ENCODE measurements at regions not wholly inside any gene's neighbourhood (a gene's known extent, or its start where the extent isn't known, plus 50 kb on each side); places are given as distances from the start of the nearest gene placed in this dataset.

DNA sequence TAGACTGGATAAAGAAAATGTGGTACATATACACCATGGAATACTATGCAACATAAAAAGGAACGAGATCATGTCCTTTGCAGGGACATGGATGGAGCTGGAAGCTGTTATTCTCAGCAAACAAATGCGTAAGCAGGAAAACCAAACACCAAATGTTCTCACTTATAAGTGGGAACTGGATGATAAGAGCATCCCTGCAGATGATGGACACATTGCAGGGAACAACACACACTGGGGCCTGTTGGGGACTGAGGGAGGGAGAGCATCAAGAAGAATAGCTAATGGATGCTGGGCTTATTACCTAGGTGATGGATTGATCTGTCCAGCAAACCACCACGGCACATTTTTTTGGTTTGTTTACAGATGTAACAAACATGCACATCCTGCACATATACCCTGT, 470.5 kb upstream of the CITED2 start (continued):
- TF ChIP-seq, protein P1, sequence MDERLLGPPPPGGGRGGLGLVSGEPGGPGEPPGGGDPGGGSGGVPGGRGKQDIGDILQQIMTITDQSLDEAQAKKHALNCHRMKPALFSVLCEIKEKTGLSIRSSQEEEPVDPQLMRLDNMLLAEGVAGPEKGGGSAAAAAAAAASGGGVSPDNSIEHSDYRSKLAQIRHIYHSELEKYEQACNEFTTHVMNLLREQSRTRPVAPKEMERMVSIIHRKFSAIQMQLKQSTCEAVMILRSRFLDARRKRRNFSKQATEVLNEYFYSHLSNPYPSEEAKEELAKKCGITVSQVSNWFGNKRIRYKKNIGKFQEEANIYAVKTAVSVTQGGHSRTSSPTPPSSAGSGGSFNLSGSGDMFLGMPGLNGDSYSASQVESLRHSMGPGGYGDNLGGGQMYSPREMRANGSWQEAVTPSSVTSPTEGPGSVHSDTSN (CRISPR knock-in tag; IDR thresholded peaks at IDR 0.05; ENCODE audit: low read depth) = no peak
- TF ChIP-seq, protein P1 (tag; conservative IDR thresholded peaks at IDR 0.05; ENCODE audit: low read depth) = no peak
- no peak for TF ChIP-seq TAL1 (IDR thresholded peaks at IDR 0.05)

DNA sequence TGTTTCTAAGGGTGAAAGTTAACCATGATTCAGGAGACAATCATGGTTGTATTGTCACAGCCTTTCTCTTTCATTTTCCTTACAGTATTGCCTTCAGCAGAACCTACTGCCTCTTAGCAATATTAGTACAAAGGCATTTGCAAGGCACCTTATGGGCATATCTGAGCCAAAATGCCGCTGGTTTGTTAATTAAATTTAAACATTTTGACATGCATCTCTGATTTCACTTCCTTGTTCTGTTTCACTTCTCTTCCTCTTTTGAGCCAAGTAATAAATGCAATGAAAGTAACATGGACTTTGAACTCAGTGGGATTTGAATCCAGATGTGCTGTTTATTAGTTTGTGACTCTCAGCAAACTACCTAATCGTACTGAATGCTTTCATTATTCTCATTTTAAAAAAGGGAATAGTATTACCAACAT, 467.4 kb upstream of the CITED2 start:
- no TSS peak for BruUV-seq (replicated peaks)
- ATAC-seq = no peak
- Histone ChIP-seq H3K79me2 (ENCODE audit: control insufficient read depth, insufficient read depth, low read length) (no peaks in the 10 kb centered on the region), H2AFZ (ENCODE audit: low read depth, low read length) (peak overlapping the region; percentile 60; the same call in 1 of the 2 replicates), H3K9ac (ENCODE audit: insufficient read depth in 1 of 2, low read depth in 2 of 2, low read length in 2 of 2) (no peak overlapping the region), H3K27ac (ENCODE audit: extremely low read depth, low read depth, low read length) (no peak overlapping the region), H3K4me3 (no peak overlapping the region), H4K20me1 (replicated peaks; ENCODE audit: control insufficient read depth, insufficient read depth, low read length) (no peaks in the 10 kb centered on the region), H3K4me2 (ENCODE audit: insufficient read depth, low read length) (no peak overlapping the region), H3K9me1 (ENCODE audit: control insufficient read depth, insufficient read depth, low read length) (no peaks in the 10 kb centered on the region), H3K27me3 (ENCODE audit: control insufficient read depth in 2 of 2, insufficient read depth in 2 of 2, low read length in 2 of 2) (no peaks in the 10 kb centered on the region), H3K4me1 (replicated peaks in 1 of 2; ENCODE audit: control insufficient read depth in 2 of 2, insufficient read depth in 2 of 2, low read length in 2 of 2) (0 out of 5 replicates have a peak, but pooled peaks cover 0 to 6% of the 10 kb centered on the region in 2 experiments), H3K36me3 (ENCODE audit: control insufficient read depth, insufficient read depth, low read length) (no peaks in the 10 kb centered on the region), H3K9me3 (replicated peaks; ENCODE audit: control insufficient read depth, insufficient read depth, low read depth, low read length) (no peaks in the 10 kb centered on the region)
- in situ Hi-C loops (cut with MboI) = no loop called here
- TF ChIP-seq SPI1 (IDR thresholded peaks at IDR 0.05; ENCODE audit: borderline replicate concordance, low read depth, low read length) (peak; percentile 71; the same call in 1 of the 2 replicates), MTA2 (IDR thresholded peaks at IDR 0.05; ENCODE audit: low read depth) (no peak)
- ChIA-PET CTCF (ENCODE audit: low intra/inter-chr PET ratio) (no interaction called here), POLR2A (no interaction called here)
- no peak for DNase-seq (ENCODE audit: extremely low read depth in 1 of 4, low spot score in 3 of 4)
- intact Hi-C loops (cut with micrococcal nuclease) = no loop called here
- FAIRE-seq = peak; percentile 11
- WGBS (ENCODE audit: insufficient coverage, low coverage, missing lambda C conversion rate) = 18% methylated on average over 2 of the region's 2 CpGs

All from K562 (cell line).